Right hindlimb (tissue), 1 donor: ENCODE measurements at regions not wholly inside any gene's neighbourhood (a gene's known extent, or its start where the extent isn't known, plus 50 kb on each side); places are given as distances from the start of the nearest gene placed in this dataset.
"Not testable (repeated sequence)": the region's sequence is repeated elsewhere in the genome, so short reads cannot be mapped to it uniquely, and the experiment has no call there.

ENCODE experiments used
- DNase-seq: peaks from one replicate; pipeline ENCODE4 v3.0.0-alpha.2; 2018

- no peak for DNase-seq
Observed at GRCh38 chr3:110969229-110970211, 102.1 kb upstream of the NECTIN3 start.

GRCh38 chr3:110971010-110971601 is 100.5 kb upstream of the NECTIN3 start:
- no peak for DNase-seq

DNA sequence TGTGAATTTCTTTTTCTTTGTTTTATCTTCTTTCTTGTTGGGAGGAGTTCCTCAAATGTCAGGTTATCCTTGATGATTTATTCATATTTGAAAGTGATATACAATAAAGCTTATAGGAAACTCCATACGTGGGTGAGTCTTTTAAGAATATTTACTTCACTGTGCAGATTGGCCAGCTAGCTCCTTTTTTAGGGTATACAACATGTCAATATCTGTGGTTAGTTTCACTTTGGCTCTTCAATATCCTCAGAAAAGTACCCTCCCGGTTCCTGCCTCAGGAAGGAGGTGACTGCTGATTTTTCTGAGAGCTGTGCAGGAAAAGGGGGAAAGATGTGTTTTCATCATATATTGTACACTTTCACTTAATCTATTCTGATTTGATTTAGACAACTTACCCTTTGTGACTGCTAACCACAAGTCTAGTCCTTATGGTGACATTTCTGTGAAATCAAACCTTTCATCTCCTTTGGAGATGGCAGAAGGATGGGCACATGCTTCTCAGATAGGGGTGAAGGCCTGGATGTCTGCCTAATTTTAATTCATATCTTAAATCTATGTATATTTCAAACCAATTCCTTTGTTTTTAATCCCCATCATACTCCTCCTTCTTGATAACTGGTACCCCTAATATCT is 98.2 kb upstream of the NECTIN3 start:
- no peak for DNase-seq

GRCh38 chr3:110974902-110975301 is 96.7 kb upstream of the NECTIN3 start:
- DNase-seq, result no peak

DNA sequence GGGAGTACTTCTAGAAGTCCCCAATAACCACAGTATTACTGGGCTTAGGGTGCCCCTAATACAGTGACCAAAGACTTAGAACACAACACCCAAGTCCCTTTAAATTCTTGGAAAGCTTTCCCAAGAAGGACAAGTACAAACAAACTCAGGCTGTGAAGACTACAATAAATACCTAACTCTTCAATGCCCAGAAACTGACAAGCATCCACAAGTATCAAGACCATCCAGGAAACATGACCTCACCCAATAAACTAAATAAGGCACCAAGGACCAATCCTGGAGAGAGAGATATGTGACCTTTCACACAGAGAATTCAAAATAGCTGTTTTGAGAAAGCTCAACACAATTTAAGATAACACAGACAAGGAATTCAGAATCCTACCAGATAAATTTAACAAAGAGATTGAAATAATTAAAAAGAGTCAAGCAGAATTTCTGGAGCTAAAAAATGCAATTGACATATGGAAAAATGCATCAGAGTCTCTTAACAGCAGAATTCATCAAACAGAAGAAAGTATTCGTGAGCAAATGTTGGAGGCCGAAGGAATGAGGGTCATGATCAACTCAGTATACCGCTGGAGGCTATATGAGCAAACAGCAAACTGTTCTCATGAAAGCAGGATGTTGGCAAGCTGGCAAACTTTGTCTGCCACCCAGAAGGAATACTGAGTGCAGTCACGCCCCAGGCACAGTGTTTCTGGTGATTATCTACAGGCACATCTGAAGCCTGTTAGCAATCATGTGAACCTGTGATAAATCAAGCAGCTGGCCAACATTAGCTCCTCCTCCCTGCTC is 87.0 kb upstream of the NECTIN3 start:
- no peak for DNase-seq

- DNase-seq, result no peak
Observed at GRCh38 chr3:110989446-110989845, 82.2 kb upstream of the NECTIN3 start.

DNA sequence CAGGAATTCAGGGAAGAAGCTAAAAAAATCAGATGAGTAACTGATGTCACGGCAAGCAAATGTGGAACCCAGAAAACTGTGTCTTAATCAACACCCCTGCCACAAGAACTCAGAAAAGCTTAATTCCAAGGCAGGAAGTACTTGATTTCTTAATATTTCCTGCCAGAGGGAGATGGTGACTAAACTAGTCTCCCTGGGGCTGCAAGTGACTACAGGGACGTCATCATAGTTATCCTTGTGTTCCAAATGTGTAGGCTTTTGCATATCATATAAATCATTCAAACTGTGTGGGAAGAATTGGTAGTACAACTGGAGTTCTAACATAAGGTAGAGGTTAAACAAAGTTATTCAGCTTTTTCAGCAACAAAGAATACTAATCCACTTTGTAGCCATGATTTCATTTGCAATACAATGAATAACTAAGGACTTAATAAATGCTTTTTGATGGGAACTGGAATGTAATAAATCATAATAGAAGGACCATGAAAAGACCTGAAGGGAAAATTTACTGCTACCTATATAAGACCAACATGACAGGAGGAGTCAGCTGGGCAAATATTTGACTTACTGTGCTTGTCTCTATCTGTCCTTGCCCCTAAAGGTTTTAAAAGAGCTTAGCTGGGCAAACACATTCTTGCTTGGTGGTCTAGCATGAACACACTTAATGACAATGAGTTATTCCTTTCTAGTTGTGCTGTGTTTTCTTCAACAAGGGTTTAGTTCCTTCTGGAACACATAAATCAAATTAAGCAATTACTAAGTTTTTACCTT is 76.0 kb upstream of the NECTIN3 start:
- DNase-seq, result no peak

GRCh38 chr3:110998766-110999165 is 72.8 kb upstream of the NECTIN3 start:
- DNase-seq, result not testable (repeated sequence)

GRCh38 chr3:111006485-111006884 is 65.1 kb upstream of the NECTIN3 start:
- not testable (repeated sequence) for DNase-seq

DNA sequence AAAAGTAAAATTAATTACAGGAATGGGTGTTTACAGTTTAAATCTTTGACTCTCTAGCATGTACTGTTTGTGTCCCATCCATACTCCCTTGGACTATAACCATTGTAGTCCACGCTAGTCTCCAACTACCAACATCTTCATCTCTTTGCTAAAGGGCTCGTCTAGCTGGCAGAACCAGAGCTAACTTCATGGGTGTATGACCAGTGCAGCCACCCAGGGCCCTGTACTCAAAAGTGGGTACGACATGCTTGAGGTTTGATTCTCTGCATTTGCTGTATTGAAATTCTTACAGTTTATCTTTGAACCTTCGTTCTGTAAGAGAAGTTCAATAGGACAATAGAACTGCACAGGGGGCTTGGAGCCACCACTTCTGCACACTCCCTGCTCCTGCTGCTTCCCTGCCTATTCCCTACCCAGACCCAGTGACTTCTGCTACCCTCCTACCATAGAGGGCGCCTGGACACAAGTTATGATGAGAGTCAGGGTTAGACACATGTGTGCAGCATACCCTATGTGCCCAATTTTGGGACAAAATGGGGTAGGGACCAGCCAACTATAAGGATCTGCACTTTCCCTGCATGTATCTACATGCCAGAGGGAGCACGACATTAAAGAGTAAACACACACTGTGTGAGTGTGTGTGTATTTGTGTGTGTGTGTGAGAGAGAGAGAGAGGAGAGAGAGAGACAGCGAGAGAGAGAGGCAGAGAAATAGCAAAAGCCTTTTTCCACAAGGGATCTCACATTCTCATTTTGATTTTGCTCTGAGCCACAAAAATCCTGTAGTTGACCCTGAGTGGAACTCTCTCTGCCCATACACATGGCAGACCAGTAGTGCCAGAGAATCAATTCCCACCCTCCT is 59.0 kb upstream of the NECTIN3 start:
- DNase-seq, result no peak
